T-helper 9 cell (primary cell): ENCODE measurements at regions not wholly inside any gene's neighbourhood (a gene's known extent, or its start where the extent isn't known, plus 50 kb on each side); places are given as distances from the start of the nearest gene placed in this dataset.

ENCODE experiments used
- DNase-seq: peaks from one replicate; pipeline ENCODE4 v3.0.0-alpha.2; 2020

DNA sequence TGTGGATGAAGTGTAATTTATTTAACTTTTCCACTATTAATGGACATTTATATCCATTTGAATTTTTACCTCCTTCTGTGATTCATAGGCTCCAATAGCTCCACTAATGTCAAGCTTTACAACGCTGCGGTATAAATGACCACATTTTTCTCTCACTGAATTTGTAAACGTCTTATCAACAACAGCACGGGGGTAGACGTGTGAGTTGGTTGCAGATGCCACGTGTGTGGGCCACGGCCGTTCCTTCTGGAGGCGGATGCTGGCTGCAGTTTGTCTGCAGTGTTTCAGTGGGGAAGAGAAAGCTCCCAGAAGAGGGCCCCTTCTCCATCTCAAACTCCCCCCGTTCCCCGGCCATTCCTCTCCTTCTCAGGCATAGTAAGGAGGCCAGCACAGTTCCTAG lies 68.2 kb upstream of the XYLT1 start:
- no peak for DNase-seq

- DNase-seq: no peak
These were observed 61.7 kb upstream of the XYLT1 start for GRCh38 chr16:17532338-17532995.

DNA sequence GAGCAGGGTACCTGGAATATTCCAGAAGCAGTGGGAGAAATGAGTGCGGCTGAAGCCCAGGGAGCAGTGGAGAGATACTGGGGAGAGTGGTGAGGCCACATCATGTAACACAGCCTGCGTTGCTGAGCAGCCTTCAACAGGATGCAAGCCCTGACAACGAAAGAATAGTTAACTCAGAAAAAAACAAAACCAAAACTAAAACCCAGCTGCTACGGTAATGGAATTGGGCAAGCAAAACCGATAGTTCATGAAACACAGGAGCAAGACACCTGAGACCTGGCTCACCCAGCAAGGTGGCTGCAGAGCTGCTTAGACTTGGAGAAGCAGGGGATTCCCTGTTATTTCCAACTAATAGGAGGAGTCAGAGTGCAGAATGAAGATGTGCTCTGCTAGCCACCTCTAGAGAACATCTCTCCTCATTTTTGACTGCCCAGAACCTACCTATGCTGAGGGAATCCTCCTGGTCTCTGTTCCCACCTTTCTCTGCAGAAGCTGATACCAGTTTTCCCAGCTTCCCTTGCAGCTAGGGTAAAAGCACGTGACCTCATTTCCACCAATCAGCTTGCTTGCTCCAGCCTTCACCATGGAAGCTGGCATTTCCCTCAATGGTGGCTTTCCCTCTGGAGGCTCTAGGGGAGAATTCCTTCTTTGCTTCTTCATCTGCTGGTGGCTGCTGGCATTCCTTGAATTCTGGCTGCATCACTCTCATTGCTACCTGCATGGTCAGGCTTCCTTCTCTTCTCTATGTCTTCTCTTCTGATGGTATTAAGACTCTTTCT lies 59.4 kb upstream of the XYLT1 start:
- no peak for DNase-seq

DNA sequence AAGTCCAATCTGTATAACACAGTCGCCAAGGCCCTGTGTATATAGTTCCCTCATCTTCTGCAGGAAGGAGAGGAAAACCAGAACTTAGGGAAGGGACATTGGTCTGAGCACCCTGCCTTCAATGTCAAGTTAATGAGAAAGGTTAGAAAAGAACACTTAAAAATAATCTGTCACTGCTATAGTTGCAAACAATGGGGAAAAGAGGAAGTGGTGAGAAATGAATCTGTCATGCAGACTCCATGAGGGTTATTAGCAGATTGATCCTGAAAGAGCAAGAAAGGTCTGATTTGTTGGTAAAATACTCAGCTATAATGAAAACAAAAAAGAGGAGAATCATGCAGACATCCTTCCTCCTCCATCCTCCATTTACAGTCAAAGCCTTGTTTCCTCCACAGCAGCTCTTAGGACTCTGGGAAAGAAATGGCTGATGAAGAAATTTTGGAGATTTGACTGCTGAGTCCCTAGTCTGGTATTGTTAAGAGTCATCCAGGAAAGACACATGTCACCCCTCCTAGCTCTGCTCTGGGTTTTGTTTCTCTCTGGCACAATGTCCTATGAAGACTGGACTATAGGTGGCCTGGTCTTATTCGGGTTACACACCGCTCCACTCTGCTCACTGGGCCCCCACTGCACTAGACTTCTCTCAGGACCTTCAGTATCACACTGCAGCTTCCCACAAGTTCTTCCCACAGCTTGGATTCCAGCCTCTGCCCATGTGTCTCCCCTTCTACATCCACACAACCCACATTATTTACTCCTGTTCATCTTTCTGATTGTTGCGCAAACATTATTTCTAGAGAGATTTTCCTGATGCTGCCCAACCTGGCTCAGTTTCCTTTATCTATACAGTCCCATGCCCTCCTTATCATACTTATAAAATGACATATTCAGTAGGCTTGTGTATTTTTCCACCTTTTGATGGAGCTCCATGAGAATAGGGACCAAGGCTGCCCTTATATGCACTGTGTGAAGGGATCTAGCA lies 56.5 kb upstream of the XYLT1 start:
- no peak for DNase-seq

GRCh38 chr16:17524656-17525055 lies 53.9 kb upstream of the XYLT1 start:
- no peak for DNase-seq

GRCh38 chr16:17520561-17520960 lies 49.8 kb upstream of the XYLT1 start:
- DNase-seq: no peak
